Mesodermal cell (in vitro differentiated cells): ENCODE measurements at regions not wholly inside any gene's neighbourhood (a gene's known extent, or its start where the extent isn't known, plus 50 kb on each side); places are given as distances from the start of the nearest gene placed in this dataset.
"Not testable (repeated sequence)": the region's sequence is repeated elsewhere in the genome, so short reads cannot be mapped to it uniquely, and the experiment has no call there.

ENCODE experiments used
- H3K27ac ChIP-seq: 2 replicates; pipeline ENCODE4 v1.7.0; 2013; ENCODE audit warnings: mild to moderate bottlenecking, low read depth, low read length, moderate library complexity; ENCODE audit not compliant: severe bottlenecking
- H3K36me3 ChIP-seq: 2 replicates; pipeline ENCODE4 v1.7.1; 2013; ENCODE audit warnings: mild to moderate bottlenecking, low read length, moderate library complexity; ENCODE audit not compliant: control insufficient read depth, insufficient read depth
- H3K4me1 ChIP-seq: one replicate; pipeline ENCODE4 v1.7.1; 2013; ENCODE audit warnings: mild to moderate bottlenecking, low read length; ENCODE audit not compliant: insufficient read depth, control insufficient read depth, poor library complexity, severe bottlenecking
- H3K4me3 ChIP-seq: 2 replicates; pipeline ENCODE4 v1.7.0; 2013; ENCODE audit warnings: low read length, control low read depth, mild to moderate bottlenecking; ENCODE audit not compliant: insufficient read depth, poor library complexity, severe bottlenecking; ENCODE audit errors: extremely low read depth
- H3K9me3 ChIP-seq: 2 replicates; pipeline ENCODE4 v1.7.1; 2013; ENCODE audit warnings: mild to moderate bottlenecking, low read length, moderate library complexity; ENCODE audit not compliant: control insufficient read depth
- WGBS, 2 experiments: methylation state at CpG; one replicate each; pipeline ENCODE4 v1.1.5; 2013; ENCODE audit warnings: missing lambda C conversion rate in 2 of 2; ENCODE audit not compliant: insufficient coverage in 2 of 2; 5-methylcytosine and 5-hydroxymethylcytosine counted together

GRCh38 chr1:222181191-222181590 is 366.7 kb downstream of the HHIPL2 start:
- 100% methylated on average over 1 of the region's 1 CpG for WGBS, 2 experiments
- no peaks in the 10 kb centered on the region for H3K9me3 ChIP-seq
- no peak overlapping the region for H3K4me3 ChIP-seq
- no peak overlapping the region for H3K27ac ChIP-seq
- no peaks in the 10 kb centered on the region for H3K36me3 ChIP-seq
- H3K4me1 ChIP-seq, result no peaks in the 10 kb centered on the region

- WGBS, 2 experiments, result 100% methylated on average over 3 of the region's 4 CpGs; no CpG with 5 or more reads in 1 of the 2 experiments
- H3K4me3 ChIP-seq, H3K4me1 ChIP-seq, H3K9me3 ChIP-seq, H3K36me3 ChIP-seq, H3K27ac ChIP-seq: not testable (repeated sequence)
Measured at GRCh38 chr1:222177496-222177895, 370.4 kb downstream of the HHIPL2 start.

GRCh38 chr1:222171005-222171404 is 376.9 kb downstream of the HHIPL2 start:
- Histone ChIP-seq H3K4me3 (no peak overlapping the region), H3K36me3 (no peaks in the 10 kb centered on the region), H3K27ac (no peak overlapping the region), H3K4me1 (no peaks in the 10 kb centered on the region), H3K9me3 (peaks cover 15% of the 10 kb centered on the region)
- no CpG with 5 or more reads among the region's 2 CpGs for WGBS, 2 experiments

- WGBS, 2 experiments, result 80% methylated on average over 1 of the region's 1 CpG; no CpG with 5 or more reads in 1 of the 2 experiments
- Histone ChIP-seq H3K4me1 (no peaks in the 10 kb centered on the region), H3K4me3 (no peak overlapping the region), H3K9me3 (peaks cover 15% of the 10 kb centered on the region), H3K27ac (no peak overlapping the region), H3K36me3 (no peaks in the 10 kb centered on the region)
Measured at GRCh38 chr1:222168621-222169020, 379.3 kb downstream of the HHIPL2 start.

- H3K4me3 ChIP-seq, result no peak overlapping the region
- H3K27ac ChIP-seq, result no peak overlapping the region
- peaks cover 15% of the 10 kb centered on the region for H3K9me3 ChIP-seq
- WGBS, 2 experiments, result 93 to 100% methylated on average over 1 of the region's 1 CpG
- H3K4me1 ChIP-seq, result no peaks in the 10 kb centered on the region
- H3K36me3 ChIP-seq, result no peaks in the 10 kb centered on the region
Measured at GRCh38 chr1:222167896-222168295, 380.0 kb downstream of the HHIPL2 start.

- Histone ChIP-seq H3K27ac (no peak overlapping the region), H3K4me3 (no peak overlapping the region), H3K36me3 (no peaks in the 10 kb centered on the region)
Measured at GRCh38 chr1:222167111-222167510, 380.8 kb downstream of the HHIPL2 start.

GRCh38 chr1:222165629-222166028 is 382.3 kb downstream of the HHIPL2 start:
- Histone ChIP-seq H3K27ac (no peak overlapping the region), H3K36me3 (no peaks in the 10 kb centered on the region), H3K4me3 (no peak overlapping the region), H3K9me3 (peaks cover 8% of the 10 kb centered on the region), H3K4me1 (no peaks in the 10 kb centered on the region)
- WGBS, 2 experiments, result 85 to 94% methylated on average over 2 of the region's 3 CpGs

More at GRCh38 chr1:222167111-222167510, 380.8 kb downstream of the HHIPL2 start:
- WGBS, 2 experiments, result 76 to 79% methylated on average over 2 to 3 of the region's 3 CpGs
- no peaks in the 10 kb centered on the region for H3K4me1 ChIP-seq
- H3K9me3 ChIP-seq, result peaks cover 10% of the 10 kb centered on the region

- Histone ChIP-seq H3K36me3 (no peaks in the 10 kb centered on the region), H3K4me1 (no peaks in the 10 kb centered on the region), H3K4me3 (no peak overlapping the region), H3K27ac (no peak overlapping the region), H3K9me3 (no peaks in the 10 kb centered on the region)
- WGBS, 2 experiments, result 83 to 93% methylated on average over 2 of the region's 2 CpGs
Measured at GRCh38 chr1:222163895-222164294, 384.0 kb downstream of the HHIPL2 start.

- Histone ChIP-seq H3K4me3 (no peak overlapping the region), H3K9me3 (no peaks in the 10 kb centered on the region), H3K27ac (no peak overlapping the region), H3K36me3 (no peaks in the 10 kb centered on the region), H3K4me1 (no peaks in the 10 kb centered on the region)
- 0% methylated on average over 1 of the region's 3 CpGs; no CpG with 5 or more reads in 1 of the 2 experiments for WGBS, 2 experiments
Measured at GRCh38 chr1:222161676-222162075, 386.2 kb downstream of the HHIPL2 start.

- Histone ChIP-seq H3K27ac (no peak overlapping the region), H3K4me3 (no peak overlapping the region), H3K36me3 (no peaks in the 10 kb centered on the region), H3K4me1 (no peaks in the 10 kb centered on the region), H3K9me3 (no peaks in the 10 kb centered on the region)
- 73 to 88% methylated on average over 1 of the region's 1 CpG for WGBS, 2 experiments
Measured at GRCh38 chr1:222157612-222158011, 390.3 kb downstream of the HHIPL2 start.

GRCh38 chr1:222140206-222140605 is 398.3 kb upstream of the DUSP10 start:
- no peak overlapping the region for H3K4me3 ChIP-seq
- H3K36me3 ChIP-seq, result no peaks in the 10 kb centered on the region
- 86% methylated on average over 1 of the region's 1 CpG; no CpG with 5 or more reads in 1 of the 2 experiments for WGBS, 2 experiments
- no peak overlapping the region for H3K27ac ChIP-seq
- no peaks in the 10 kb centered on the region for H3K9me3 ChIP-seq
- H3K4me1 ChIP-seq, result no peaks in the 10 kb centered on the region
